WTC11 (cell line): ENCODE measurements at regions not wholly inside any gene's neighbourhood (a gene's known extent, or its start where the extent isn't known, plus 50 kb on each side); places are given as distances from the start of the nearest gene placed in this dataset.

Source experiments
- ATAC-seq: fragments of 200-7000 bp; cut with Tn5 transposase; 2 replicates; pipeline ENCODE4 v1.10.0; 2021; ENCODE audit warnings: mild to moderate bottlenecking, moderate library complexity
- CTCF ChIA-PET: fragments of 300-600 bp; sonication (Branson Sonifier 250); formaldehyde crosslinking; loops from one replicate; lab custom pipeline; 2021; ENCODE audit warnings: antibody characterized with exemption; lab: Charles Lee
- POLR2A ChIA-PET: fragments of 350-600 bp; sonication (Branson Sonifier 250); formaldehyde crosslinking; loops from one replicate; lab custom pipeline; 2021; ENCODE audit warnings: antibody characterized with exemption; lab: Charles Lee
- DNase-seq: peaks from one replicate; pipeline ENCODE4 v3.0.0; 2021; ENCODE audit warnings: low spot score
- H3K27ac Mint-ChIP-seq: 2 replicates; pipeline ENCODE4 v1.8.0; 2021; ENCODE audit warnings: mixed read lengths
- H3K27me3 Mint-ChIP-seq: 2 replicates; pipeline ENCODE4 v1.8.0; 2021; ENCODE audit warnings: low read depth, mild to moderate bottlenecking, moderate library complexity, mixed read lengths
- H3K36me3 Mint-ChIP-seq: 2 replicates; pipeline ENCODE4 v1.8.0; 2021; ENCODE audit warnings: mixed read lengths
- H3K4me1 Mint-ChIP-seq: 2 replicates; pipeline ENCODE4 v1.8.0; 2022; ENCODE audit warnings: mixed read lengths
- H3K4me3 Mint-ChIP-seq: 2 replicates; pipeline ENCODE4 v1.8.0; 2021; ENCODE audit warnings: mild to moderate bottlenecking, moderate library complexity, mixed read lengths
- H3K9me3 Mint-ChIP-seq: 2 replicates; pipeline ENCODE4 v1.8.0; 2021; ENCODE audit warnings: mixed read lengths
- ARID4B ChIP-seq: sonication (generic); formaldehyde crosslinking; IDR thresholded peaks from 2 replicates; pipeline ENCODE4 v1.8.0; 2023; ENCODE audit warnings: missing genetic modification reagents, mild to moderate bottlenecking, borderline replicate concordance
- E2F4 ChIP-seq: sonication (generic); formaldehyde crosslinking; IDR thresholded peaks from 2 replicates; pipeline ENCODE4 v1.8.1; 2022; ENCODE audit warnings: low read depth, mild to moderate bottlenecking, moderate library complexity, missing genetic modification reagents, borderline replicate concordance
- ERG ChIP-seq: fragments of 250-450 bp; sonication (Bioruptor Pico); IDR thresholded peaks from 2 replicates; pipeline ENCODE4 v1.8.0; 2021; ENCODE audit warnings: mild to moderate bottlenecking
- ESRRA ChIP-seq: sonication (generic); formaldehyde crosslinking; IDR thresholded peaks from 2 replicates; pipeline ENCODE4 v1.8.1; 2022; ENCODE audit warnings: mild to moderate bottlenecking, missing genetic modification reagents, borderline replicate concordance
- FOXJ3 ChIP-seq: sonication (generic); formaldehyde crosslinking; IDR thresholded peaks from 2 replicates; pipeline ENCODE4 v1.9.0; 2021; ENCODE audit warnings: missing genetic modification reagents, mild to moderate bottlenecking, borderline replicate concordance
- FOXK1 ChIP-seq: sonication (generic); formaldehyde crosslinking; IDR thresholded peaks from 2 replicates; pipeline ENCODE4 v1.8.0; 2022; ENCODE audit warnings: mild to moderate bottlenecking, moderate library complexity, missing genetic modification reagents
- IRF2 ChIP-seq: sonication (generic); formaldehyde crosslinking; IDR thresholded peaks from 2 replicates; pipeline ENCODE4 v1.8.0; 2022; ENCODE audit warnings: low read depth, missing genetic modification reagents, borderline replicate concordance
- KAT7 ChIP-seq: sonication (generic); formaldehyde crosslinking; IDR thresholded peaks from 2 replicates; pipeline ENCODE4 v1.8.1; 2023; ENCODE audit warnings: missing genetic modification reagents, mild to moderate bottlenecking, borderline replicate concordance
- NFATC4 ChIP-seq: fragments of 250-450 bp; sonication (Bioruptor Pico); IDR thresholded peaks from 2 replicates; pipeline ENCODE4 v1.9.0; 2021; ENCODE audit warnings: mild to moderate bottlenecking
- NFE2L1 ChIP-seq: sonication (generic); formaldehyde crosslinking; IDR thresholded peaks from 2 replicates; pipeline ENCODE4 v1.8.1; 2023; ENCODE audit warnings: missing genetic modification reagents
- NFYB ChIP-seq: sonication (generic); formaldehyde crosslinking; conservative IDR thresholded peaks from 2 replicates; pipeline ENCODE4 v1.8.0; 2022; ENCODE audit warnings: low read depth, missing genetic modification reagents
- NR2C2 ChIP-seq: sonication (generic); formaldehyde crosslinking; IDR thresholded peaks from 2 replicates; pipeline ENCODE4 v1.8.0; 2022; ENCODE audit warnings: mild to moderate bottlenecking, missing genetic modification reagents
- RORB ChIP-seq: fragments of 250-450 bp; sonication (Bioruptor Pico); IDR thresholded peaks from 2 replicates; pipeline ENCODE4 v1.9.0; 2021; ENCODE audit warnings: mild to moderate bottlenecking
- TEAD4 ChIP-seq: sonication (generic); formaldehyde crosslinking; IDR thresholded peaks from 2 replicates; pipeline ENCODE4 v1.8.0; 2022; ENCODE audit warnings: mild to moderate bottlenecking, missing genetic modification reagents
- TP53 ChIP-seq: sonication (generic); formaldehyde crosslinking; IDR thresholded peaks from 2 replicates; pipeline ENCODE4 v1.8.1; 2023; ENCODE audit warnings: mild to moderate bottlenecking, missing genetic modification reagents
- ZBTB43 ChIP-seq: sonication (generic); formaldehyde crosslinking; IDR thresholded peaks from 2 replicates; pipeline ENCODE4 v1.8.1; 2023; ENCODE audit warnings: mild to moderate bottlenecking, missing genetic modification reagents
- ZNF121 ChIP-seq: sonication (generic); formaldehyde crosslinking; IDR thresholded peaks from 2 replicates; pipeline ENCODE4 v1.8.0; 2023; ENCODE audit warnings: missing genetic modification reagents
- ZNF416 ChIP-seq: fragments of 250-450 bp; sonication (Bioruptor Pico); IDR thresholded peaks from 2 replicates; pipeline ENCODE4 v1.9.0; 2021; ENCODE audit warnings: mild to moderate bottlenecking, inconsistent platforms
- ZNF671 ChIP-seq: fragments of 250-450 bp; sonication (Bioruptor Pico); IDR thresholded peaks from 2 replicates; pipeline ENCODE4 v1.8.0; 2021; ENCODE audit warnings: mild to moderate bottlenecking
- TF ChIP-seq, protein P1 (sequence below): sonication (generic); formaldehyde crosslinking; IDR thresholded peaks from 2 replicates; pipeline ENCODE4 v1.8.0; 2022; ENCODE audit warnings: mild to moderate bottlenecking, missing genetic modification reagents
- TF ChIP-seq, protein P2 (sequence below): sonication (generic); formaldehyde crosslinking; conservative IDR thresholded peaks from 2 replicates; pipeline ENCODE4 v1.8.1; 2023; ENCODE audit warnings: mild to moderate bottlenecking, low read depth, missing genetic modification reagents, moderate library complexity
- TF ChIP-seq, protein P3 (sequence below): fragments of 250-450 bp; sonication (Bioruptor Pico); IDR thresholded peaks from 2 replicates; pipeline ENCODE4 v1.9.0; 2021; ENCODE audit warnings: mild to moderate bottlenecking

DNA sequence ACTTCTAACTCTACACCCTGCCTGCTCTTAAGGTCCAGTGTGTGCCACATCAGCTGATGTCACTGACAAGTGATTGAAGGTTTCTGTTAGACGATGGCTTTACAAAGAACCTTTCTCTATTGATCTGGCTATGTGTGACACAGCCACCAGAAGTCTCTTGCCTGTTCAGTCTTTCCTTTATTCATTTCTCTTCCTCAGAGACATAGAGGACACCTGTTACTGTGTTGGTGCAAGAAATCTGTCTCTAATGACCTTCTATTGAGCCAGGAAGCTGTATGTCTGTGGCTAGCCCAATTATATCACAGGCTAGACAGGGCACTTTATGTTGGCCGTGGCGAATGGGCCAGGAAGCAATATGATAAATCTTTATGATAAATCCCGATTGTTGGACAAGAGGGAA, 173.3 kb upstream of the GAP43 start:
- no peak overlapping the region for H3K27ac Mint-ChIP-seq
- H3K27me3 Mint-ChIP-seq, result no peaks in the 10 kb centered on the region
- H3K36me3 Mint-ChIP-seq, result peaks cover 5% of the 10 kb centered on the region
- CTCF ChIA-PET, result no interaction called here
- H3K9me3 Mint-ChIP-seq, result peaks cover 7% of the 10 kb centered on the region
- TF ChIP-seq NFATC4 (no peak), NR2C2 (CRISPR knock-in tag) (no peak), FOXJ3 (CRISPR knock-in tag) (no peak), ARID4B (CRISPR knock-in tag) (no peak), NFE2L1 (CRISPR knock-in tag) (no peak)
- H3K4me3 Mint-ChIP-seq, result no peak overlapping the region
- DNase-seq, result no peak
- ATAC-seq, result no peak
- H3K4me1 Mint-ChIP-seq, result peaks cover 24% of the 10 kb centered on the region
- POLR2A ChIA-PET, result no interaction called here

DNA sequence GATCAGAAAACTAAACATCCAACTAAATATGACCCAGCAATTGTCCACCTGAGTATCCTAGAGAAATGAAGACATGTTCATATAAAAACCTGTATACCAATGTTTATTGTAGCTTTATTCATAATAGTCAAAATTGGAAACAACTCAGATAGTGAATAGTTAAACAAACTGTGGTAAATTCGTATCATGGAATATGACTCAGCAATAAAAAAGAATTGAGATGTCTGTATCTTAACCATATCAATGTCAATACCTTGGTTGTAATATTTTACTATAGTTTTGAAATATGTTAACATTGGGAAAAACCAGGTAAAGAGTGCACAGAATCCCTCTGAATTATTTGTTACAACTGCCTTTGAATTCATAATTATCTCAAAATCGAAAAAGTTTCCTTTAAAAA, 159.3 kb upstream of the GAP43 start:
- ATAC-seq (no peak), DNase-seq (no peak)
- Mint-ChIP-seq H3K36me3 (0 out of 2 replicates have a peak, but pooled peaks cover 3% of the 10 kb centered on the region), H3K27me3 (no peaks in the 10 kb centered on the region), H3K9me3 (peaks cover 7% of the 10 kb centered on the region), H3K4me3 (no peak overlapping the region), H3K27ac (no peak overlapping the region), H3K4me1 (peaks cover 17% of the 10 kb centered on the region)
- POLR2A ChIA-PET, result no interaction called here
- CTCF ChIA-PET, result no interaction called here
- TF ChIP-seq E2F4 (no peak), IRF2 (CRISPR knock-in tag) (no peak)

DNA sequence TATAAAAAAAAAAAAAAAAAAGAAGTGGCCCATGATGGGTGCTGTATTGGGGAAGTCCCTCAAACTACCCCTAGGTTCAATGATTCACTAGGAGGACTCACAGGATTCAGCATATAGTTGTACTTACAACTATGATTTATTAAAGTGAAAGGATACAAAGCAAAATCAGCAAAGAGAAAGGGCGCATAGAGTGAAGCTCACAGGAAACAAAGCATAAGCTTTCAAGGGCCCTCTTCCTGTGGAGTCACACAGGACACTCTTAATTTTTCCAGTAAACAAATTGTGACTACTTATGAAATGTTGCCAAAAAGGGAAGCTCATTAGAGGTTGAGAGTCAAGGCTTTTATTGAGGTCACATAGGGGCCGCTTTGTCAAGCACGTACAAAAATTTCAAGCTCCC, 153.7 kb upstream of the GAP43 start:
- Mint-ChIP-seq H3K36me3 (0 out of 2 replicates have a peak, but pooled peaks cover 3% of the 10 kb centered on the region), H3K27ac (no peak overlapping the region), H3K9me3 (peaks cover 4% of the 10 kb centered on the region)
- CTCF ChIA-PET, result no interaction called here
- TF ChIP-seq TP53 (CRISPR knock-in tag), result no peak
- no peak for TF ChIP-seq FOXK1
- no peak for TF ChIP-seq RORB
- no peak for TF ChIP-seq ZNF416 (CRISPR knock-in tag)
- no peak for TF ChIP-seq ESRRA (CRISPR knock-in tag)
- TF ChIP-seq ZBTB43, result no peak
- TF ChIP-seq, protein P1, sequence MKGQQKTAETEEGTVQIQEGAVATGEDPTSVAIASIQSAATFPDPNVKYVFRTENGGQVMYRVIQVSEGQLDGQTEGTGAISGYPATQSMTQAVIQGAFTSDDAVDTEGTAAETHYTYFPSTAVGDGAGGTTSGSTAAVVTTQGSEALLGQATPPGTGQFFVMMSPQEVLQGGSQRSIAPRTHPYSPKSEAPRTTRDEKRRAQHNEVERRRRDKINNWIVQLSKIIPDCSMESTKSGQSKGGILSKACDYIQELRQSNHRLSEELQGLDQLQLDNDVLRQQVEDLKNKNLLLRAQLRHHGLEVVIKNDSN (CRISPR knock-in tag), result no peak
- TF ChIP-seq, protein P2, sequence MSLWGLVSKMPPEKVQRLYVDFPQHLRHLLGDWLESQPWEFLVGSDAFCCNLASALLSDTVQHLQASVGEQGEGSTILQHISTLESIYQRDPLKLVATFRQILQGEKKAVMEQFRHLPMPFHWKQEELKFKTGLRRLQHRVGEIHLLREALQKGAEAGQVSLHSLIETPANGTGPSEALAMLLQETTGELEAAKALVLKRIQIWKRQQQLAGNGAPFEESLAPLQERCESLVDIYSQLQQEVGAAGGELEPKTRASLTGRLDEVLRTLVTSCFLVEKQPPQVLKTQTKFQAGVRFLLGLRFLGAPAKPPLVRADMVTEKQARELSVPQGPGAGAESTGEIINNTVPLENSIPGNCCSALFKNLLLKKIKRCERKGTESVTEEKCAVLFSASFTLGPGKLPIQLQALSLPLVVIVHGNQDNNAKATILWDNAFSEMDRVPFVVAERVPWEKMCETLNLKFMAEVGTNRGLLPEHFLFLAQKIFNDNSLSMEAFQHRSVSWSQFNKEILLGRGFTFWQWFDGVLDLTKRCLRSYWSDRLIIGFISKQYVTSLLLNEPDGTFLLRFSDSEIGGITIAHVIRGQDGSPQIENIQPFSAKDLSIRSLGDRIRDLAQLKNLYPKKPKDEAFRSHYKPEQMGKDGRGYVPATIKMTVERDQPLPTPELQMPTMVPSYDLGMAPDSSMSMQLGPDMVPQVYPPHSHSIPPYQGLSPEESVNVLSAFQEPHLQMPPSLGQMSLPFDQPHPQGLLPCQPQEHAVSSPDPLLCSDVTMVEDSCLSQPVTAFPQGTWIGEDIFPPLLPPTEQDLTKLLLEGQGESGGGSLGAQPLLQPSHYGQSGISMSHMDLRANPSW (CRISPR knock-in tag), result no peak
- no peak for TF ChIP-seq KAT7 (CRISPR knock-in tag)
- TF ChIP-seq TEAD4 (CRISPR knock-in tag), result no peak
- TF ChIP-seq ZNF671 (CRISPR knock-in tag), result no peak
- TF ChIP-seq, protein P3, sequence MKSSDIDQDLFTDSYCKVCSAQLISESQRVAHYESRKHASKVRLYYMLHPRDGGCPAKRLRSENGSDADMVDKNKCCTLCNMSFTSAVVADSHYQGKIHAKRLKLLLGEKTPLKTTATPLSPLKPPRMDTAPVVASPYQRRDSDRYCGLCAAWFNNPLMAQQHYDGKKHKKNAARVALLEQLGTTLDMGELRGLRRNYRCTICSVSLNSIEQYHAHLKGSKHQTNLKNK (CRISPR knock-in tag), result no peak
- no peak for TF ChIP-seq NFYB (CRISPR knock-in tag)
- no peak for TF ChIP-seq ZNF121 (CRISPR knock-in tag)
- TF ChIP-seq ERG (CRISPR knock-in tag), result no peak
- no peak for TF ChIP-seq IRF2 (CRISPR knock-in tag)
- TF ChIP-seq, all 79 proteins: peak for 0
- POLR2A ChIA-PET, result no interaction called here
- no peak for ATAC-seq
- no peaks in the 10 kb centered on the region for H3K27me3 Mint-ChIP-seq
- H3K4me1 Mint-ChIP-seq, result peaks cover 2% of the 10 kb centered on the region; the same call in 1 of the 2 replicates
- no peak overlapping the region for H3K4me3 Mint-ChIP-seq
- no peak for DNase-seq
